Stimulated activated CD8-positive, alpha-beta memory T cell treated with anti-CD3 and anti-CD28 coated beads, Interleukin-4, amount 100 ng/mL, for 1 hour (primary cell): ENCODE measurements at regions not wholly inside any gene's neighbourhood (a gene's known extent, or its start where the extent isn't known, plus 50 kb on each side); places are given as distances from the start of the nearest gene placed in this dataset.

Source experiments
- DNase-seq, 2 donors: peaks; one replicate each; pipeline ENCODE4 v3.0.0-alpha.2; 2020; ENCODE audit warnings: low read depth in 2 of 2, low spot score in 1 of 2

DNA sequence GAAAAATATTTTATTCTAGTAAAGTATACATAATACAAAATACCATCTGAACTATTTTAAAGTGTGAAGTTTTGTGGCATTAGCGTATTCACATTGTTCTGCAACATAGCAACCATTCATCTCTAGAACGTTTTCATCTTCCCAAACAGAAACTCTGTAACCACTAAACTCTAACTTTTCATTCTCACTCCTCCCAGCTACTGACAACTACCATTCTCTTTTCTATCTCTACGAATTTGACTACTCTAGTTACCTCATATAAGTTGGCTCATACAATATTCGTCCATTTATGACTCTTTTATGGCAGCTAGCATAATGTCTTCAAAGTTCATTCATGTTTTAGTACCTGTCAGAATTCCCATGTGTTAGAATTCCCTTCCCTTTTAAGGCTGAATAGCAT is 150.5 kb upstream of the MIR17HG start:
- DNase-seq, result no peak

DNA sequence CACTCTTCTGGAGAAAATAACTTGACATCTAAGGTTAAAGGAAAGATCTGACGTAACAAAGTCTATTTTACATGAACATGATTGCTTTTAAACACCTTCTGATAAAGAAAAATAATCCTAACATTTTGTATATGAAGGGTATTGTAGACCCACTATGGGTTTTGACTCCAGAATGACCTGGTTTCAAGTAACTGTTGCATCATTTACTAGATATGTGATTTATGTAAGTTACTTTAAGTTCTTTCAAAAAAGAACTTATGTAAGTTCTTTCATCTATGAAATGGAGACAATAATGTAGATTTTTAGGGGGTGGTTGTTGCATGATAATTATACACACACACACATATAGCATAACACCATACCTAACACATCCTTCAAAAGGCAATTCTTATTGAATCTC is 147.6 kb upstream of the MIR17HG start:
- DNase-seq, result no peak

GRCh38 chr13:91200486-91200885 is 147.0 kb upstream of the MIR17HG start:
- no peak for DNase-seq

DNA sequence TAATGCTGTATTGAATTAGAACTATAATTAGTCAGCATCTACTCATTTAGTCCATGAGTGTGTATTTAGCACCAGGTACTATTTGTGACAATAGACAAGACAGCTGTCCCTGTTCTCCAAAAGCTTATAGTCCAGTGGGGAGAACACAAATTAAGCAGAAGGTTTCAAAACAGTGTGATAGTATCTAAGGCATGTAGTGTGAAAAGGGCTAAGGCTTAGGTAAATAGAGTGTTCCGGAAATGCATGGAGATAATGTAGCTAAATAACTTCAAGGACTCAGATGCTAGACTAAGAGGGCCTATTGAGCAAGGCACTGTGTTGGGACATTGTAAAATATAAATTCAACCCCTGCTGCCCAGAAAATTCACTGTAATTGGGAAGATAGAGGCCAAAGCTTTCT is 144.1 kb upstream of the MIR17HG start:
- DNase-seq, result no peak

DNA sequence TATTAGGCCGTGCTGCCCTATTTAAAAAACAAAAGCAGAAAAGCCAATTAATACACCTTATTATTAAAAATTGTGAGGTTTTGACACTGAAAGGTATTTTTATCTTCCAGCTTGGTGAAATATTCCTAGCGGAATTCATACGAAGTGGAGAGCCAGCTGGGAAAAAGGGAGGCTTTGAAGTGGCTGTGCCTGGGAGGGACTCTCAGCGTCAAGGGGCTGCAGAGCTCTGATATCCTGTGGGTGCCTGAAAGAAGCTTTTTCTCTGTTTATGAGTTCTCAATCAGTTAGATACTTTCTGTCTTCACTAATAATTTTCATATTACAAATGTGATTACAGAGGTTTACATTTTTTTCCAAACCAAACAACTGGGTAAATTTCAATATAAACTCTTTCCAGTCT is 140.2 kb upstream of the MIR17HG start:
- DNase-seq, result no peak

GRCh38 chr13:91211510-91211909 is 136.0 kb upstream of the MIR17HG start:
- DNase-seq, result no peak

DNA sequence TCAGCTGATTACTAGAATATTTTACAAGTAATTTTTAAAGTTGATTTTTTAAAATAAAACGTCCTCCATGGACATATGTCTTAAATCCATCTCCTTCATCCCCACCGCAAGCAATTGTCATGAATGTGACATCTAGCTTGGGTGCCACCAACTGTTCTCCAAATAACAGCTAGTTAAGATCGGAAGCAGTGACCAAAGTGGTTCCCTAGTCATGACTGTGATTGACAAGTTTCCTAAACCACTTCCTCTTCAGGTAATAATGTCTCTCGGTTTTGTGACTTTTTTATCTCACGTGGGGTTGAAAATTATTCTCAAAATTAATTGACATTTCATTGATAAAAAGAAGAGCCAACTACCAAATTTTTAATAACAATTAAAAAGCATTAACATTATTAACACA is 135.3 kb upstream of the MIR17HG start:
- DNase-seq, result no peak

GRCh38 chr13:91214031-91214430 is 133.5 kb upstream of the MIR17HG start:
- no peak for DNase-seq

- no peak for DNase-seq
Measured at GRCh38 chr13:91216928-91217700, 130.4 kb upstream of the MIR17HG start.

DNA sequence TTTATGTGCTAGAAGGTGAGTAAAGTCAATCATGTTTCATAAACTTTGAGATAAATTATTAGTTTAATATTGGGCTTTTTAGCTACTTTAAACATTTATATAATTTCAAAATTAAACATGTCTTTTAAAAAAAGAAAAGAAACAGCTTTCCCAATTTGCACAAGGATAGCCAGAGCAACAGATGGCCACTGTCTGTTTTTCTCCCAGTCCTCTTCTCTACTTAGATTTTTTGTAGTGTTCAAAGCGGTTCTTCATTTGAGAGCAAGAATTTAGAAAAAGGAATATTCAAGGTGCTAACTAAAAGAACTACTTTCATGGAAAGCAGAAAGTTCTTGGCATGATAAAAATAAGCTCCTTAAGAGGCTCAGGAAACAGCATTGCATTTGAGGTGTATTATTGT is 128.3 kb upstream of the MIR17HG start:
- DNase-seq, result no peak

DNA sequence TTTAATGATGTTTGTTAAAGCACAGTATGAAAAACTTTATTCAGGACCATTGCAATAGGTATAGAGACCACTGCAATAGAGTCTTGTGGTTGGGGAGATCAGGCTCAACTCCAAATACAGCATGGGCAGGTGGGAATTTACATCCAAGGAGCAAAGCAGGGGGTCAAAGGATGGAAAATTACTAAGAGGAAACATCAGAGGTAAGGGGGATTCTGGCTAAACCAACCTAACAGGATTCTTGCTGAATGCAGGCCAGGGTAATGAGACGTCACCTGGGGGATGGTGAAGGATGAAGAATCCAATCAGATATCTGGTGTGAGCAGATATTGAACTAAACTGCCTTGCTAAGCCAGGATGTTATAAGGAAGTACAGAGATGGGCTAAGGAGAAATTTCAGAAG is 126.6 kb upstream of the MIR17HG start:
- no peak for DNase-seq

DNA sequence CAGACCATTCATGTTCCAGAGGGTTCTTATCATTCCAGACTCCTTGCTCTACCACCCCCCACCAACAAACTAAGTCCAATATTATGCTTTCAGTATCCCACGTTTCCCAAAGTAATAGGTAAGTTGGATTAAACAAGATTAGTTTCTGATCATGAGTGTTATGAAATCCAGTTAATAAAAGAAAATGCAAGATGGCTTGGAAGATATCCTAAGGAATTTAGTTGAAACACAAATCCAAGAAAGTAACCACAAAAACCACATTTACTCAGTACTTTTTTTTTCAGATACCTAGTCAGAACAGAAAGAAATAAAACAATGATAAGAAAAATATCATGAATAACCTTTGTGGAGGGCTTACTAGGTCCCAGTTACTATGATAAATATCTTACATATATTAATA is 119.4 kb upstream of the MIR17HG start:
- no peak for DNase-seq

- no peak for DNase-seq
Measured at GRCh38 chr13:91228940-91229339, 118.5 kb upstream of the MIR17HG start.

GRCh38 chr13:91232716-91233115 is 114.8 kb upstream of the MIR17HG start:
- DNase-seq, result no peak

- no peak for DNase-seq
Measured at GRCh38 chr13:91233291-91233690, 114.2 kb upstream of the MIR17HG start.

DNA sequence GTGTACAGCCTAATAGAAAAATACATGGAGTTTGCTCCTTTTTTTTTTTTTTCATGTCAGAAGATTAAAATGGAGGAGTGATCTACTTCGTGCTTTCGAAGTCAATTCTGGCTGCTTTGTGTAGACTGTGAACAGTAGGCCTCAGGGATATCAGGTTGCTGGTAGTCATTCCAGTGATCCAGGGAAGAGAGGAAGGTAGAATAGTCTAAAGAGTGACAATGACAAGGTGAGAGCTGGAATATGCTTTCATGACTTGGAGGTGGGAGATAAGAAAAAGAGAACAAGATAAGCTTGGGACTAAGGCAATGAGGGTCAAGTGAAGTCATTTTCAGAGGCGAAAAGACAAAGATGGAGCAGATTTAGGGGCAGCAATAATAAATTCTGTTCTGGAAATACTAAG is 111.3 kb upstream of the MIR17HG start:
- DNase-seq, result no peak

- no peak for DNase-seq
Measured at GRCh38 chr13:91236921-91237320, 110.6 kb upstream of the MIR17HG start.

- DNase-seq, result no peak
Measured at GRCh38 chr13:91238036-91238435, 109.5 kb upstream of the MIR17HG start.

- no peak for DNase-seq
Measured at GRCh38 chr13:91240341-91240740, 107.1 kb upstream of the MIR17HG start.

DNA sequence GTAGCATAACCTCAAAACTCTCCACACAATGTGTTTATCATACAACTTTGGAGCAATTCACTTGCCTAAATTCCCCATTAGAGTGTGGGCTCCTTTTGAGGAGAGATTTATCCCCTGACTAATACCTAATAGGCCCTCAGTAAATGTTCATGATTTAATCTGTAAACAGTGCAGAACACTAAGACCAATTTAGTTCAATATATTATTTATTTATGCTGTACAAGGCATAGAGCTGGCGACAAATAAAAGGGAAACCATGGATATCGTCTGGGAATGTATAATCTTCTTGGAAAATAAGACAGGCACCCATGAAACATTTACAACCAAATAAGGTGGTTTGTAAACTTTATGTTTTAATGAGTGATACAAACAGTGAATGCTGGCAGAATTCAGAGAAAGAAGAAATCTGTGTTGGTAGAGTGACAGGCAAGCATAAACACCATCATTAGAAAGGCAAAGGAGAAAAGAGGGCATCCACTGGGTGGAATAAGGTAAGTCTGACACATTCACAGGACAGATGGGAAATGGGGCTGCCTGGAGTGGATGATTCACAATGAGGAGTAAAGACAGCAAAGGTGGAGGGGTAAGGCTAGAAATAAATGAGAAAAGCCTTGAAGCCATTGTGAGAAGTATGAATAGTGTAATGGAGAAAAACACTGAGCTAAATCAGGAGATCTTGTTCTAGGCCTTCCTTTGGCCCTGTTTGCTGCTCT is 106.1 kb upstream of the MIR17HG start:
- no peak for DNase-seq

- no peak for DNase-seq
Measured at GRCh38 chr13:91242652-91243051, 104.8 kb upstream of the MIR17HG start.

DNA sequence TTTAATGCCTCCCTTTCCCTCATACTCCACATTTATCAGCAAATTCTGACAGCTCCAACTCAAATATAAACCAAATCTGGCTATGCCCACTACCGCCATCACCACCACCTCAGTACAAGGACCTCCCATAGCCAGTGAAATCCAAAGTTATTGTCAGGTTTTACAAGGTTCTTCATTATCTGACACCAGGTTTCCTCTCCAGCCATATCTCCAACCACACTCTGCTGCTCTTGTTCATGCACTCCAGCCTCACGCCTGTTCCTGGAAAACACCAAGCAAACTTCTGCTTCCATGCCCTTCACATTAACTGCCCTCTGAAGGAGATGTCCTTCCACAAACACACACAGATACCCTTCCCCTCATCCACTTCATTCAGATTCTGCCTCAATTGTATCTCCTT is 102.2 kb upstream of the MIR17HG start:
- DNase-seq, result no peak

DNA sequence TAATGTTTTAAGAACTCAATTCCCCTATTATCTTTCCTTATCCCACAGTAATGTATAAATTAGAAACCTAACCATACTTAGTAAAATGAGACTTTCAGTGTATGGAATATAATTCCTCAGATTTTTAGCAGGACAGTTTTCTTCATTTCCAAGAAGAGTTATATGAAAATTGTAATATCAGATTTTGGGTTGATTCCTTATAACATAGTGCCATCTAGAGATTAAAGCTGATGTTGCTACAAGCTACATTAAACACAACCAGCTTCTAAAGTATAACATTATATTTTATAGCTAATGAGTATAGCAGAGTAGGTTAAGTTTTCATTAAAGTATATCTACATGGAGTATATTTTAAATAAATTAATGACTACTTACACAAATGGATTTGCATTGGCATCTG is 99.7 kb upstream of the MIR17HG start:
- no peak for DNase-seq
